OCI-LY1 (cell line): ENCODE measurements at regions not wholly inside any gene's neighbourhood (a gene's known extent, or its start where the extent isn't known, plus 50 kb on each side); places are given as distances from the start of the nearest gene placed in this dataset.

Source experiments
- CTCF ChIP-seq: fragments of 200-600 bp; sonication (generic), shearing (Covaris generic); IDR thresholded peaks from 2 replicates; pipeline ENCODE4 v1.5.1; 2017; ENCODE audit warnings: mild to moderate bottlenecking, antibody characterized with exemption, low read length, moderate library complexity, mixed read lengths
- EZH2 ChIP-seq: fragments of 200-600 bp; sonication (generic), shearing (Covaris generic); IDR thresholded peaks from 2 replicates; pipeline ENCODE4 v1.8.0; 2017; ENCODE audit warnings: borderline replicate concordance, mixed run types, mild to moderate bottlenecking, antibody characterized with exemption, low read length, moderate library complexity, mixed read lengths

GRCh38 chr3:116618930-116619329 lies 90.6 kb upstream of the TUSC7 start:
- no peak for TF ChIP-seq CTCF
- no peak for TF ChIP-seq EZH2
